ENCODE measurements at regions not wholly inside any gene's neighbourhood (a gene's known extent, or its start where the extent isn't known, plus 50 kb on each side); places are given as distances from the start of the nearest gene placed in this dataset.

GRCh38 chr12:76266797-76267196 is 81.4 kb downstream of the BBS10 start:
- H3K27ac Mint-ChIP-seq = no peak overlapping the region
- peaks cover 0 to 2% of the 10 kb centered on the region in 2 donors for H3K9me3 Mint-ChIP-seq
- peaks cover 12 to 20% of the 10 kb centered on the region in 2 donors for H3K27me3 Mint-ChIP-seq
- no peaks in the 10 kb centered on the region for H3K4me1 Mint-ChIP-seq
- ATAC-seq (replicated peaks) (no peak), DNase-seq (no peak)
- H3K36me3 Mint-ChIP-seq = no peaks in the 10 kb centered on the region
- H3K4me3 Mint-ChIP-seq = no peak overlapping the region

GRCh38 chr12:76265424-76266180 is 82.6 kb downstream of the BBS10 start:
- Mint-ChIP-seq H3K27ac (no peak overlapping the region), H3K36me3 (no peaks in the 10 kb centered on the region), H3K4me1 (no peaks in the 10 kb centered on the region), H3K27me3 (peaks cover 17 to 20% of the 10 kb centered on the region in 2 donors), H3K4me3 (no peak overlapping the region), H3K9me3 (peaks cover 0 to 5% of the 10 kb centered on the region in 2 donors)
- no peak for DNase-seq
- ATAC-seq (replicated peaks) = no peak

GRCh38 chr12:76264611-76265012 is 83.6 kb downstream of the BBS10 start:
- no peaks in the 10 kb centered on the region for H3K36me3 Mint-ChIP-seq
- H3K27ac Mint-ChIP-seq = no peak overlapping the region
- DNase-seq = no peak
- H3K9me3 Mint-ChIP-seq = peaks cover 0 to 5% of the 10 kb centered on the region in 2 donors
- peaks cover 17 to 20% of the 10 kb centered on the region in 2 donors for H3K27me3 Mint-ChIP-seq
- no peak overlapping the region for H3K4me3 Mint-ChIP-seq
- H3K4me1 Mint-ChIP-seq = no peaks in the 10 kb centered on the region
- no peak for ATAC-seq (replicated peaks)

- peaks cover 0 to 5% of the 10 kb centered on the region in 2 donors for H3K9me3 Mint-ChIP-seq
- no peak overlapping the region for H3K4me3 Mint-ChIP-seq
- peaks cover 15 to 17% of the 10 kb centered on the region in 2 donors for H3K27me3 Mint-ChIP-seq
- DNase-seq (no peak), ATAC-seq (replicated peaks) (no peak)
- no peaks in the 10 kb centered on the region for H3K4me1 Mint-ChIP-seq
- no peaks in the 10 kb centered on the region for H3K36me3 Mint-ChIP-seq
- no peak overlapping the region for H3K27ac Mint-ChIP-seq
Measured at GRCh38 chr12:76263696-76264095, 84.5 kb downstream of the BBS10 start.

GRCh38 chr12:76260390-76260748 is 87.8 kb downstream of the BBS10 start:
- Mint-ChIP-seq H3K27ac (no peak overlapping the region), H3K4me1 (no peaks in the 10 kb centered on the region), H3K27me3 (peaks cover 11 to 12% of the 10 kb centered on the region in 2 donors), H3K9me3 (peaks cover 0 to 5% of the 10 kb centered on the region in 2 donors), H3K36me3 (no peaks in the 10 kb centered on the region), H3K4me3 (no peak overlapping the region)
- no peak for DNase-seq
- ATAC-seq (replicated peaks) = no peak

- Mint-ChIP-seq H3K27ac (no peak overlapping the region), H3K36me3 (no peaks in the 10 kb centered on the region), H3K9me3 (peaks cover 0 to 5% of the 10 kb centered on the region in 2 donors), H3K4me3 (no peak overlapping the region), H3K4me1 (no peaks in the 10 kb centered on the region), H3K27me3 (peaks cover 12 to 13% of the 10 kb centered on the region in 2 donors)
- DNase-seq = no peak
- no peak for ATAC-seq (replicated peaks)
Measured at GRCh38 chr12:76259660-76260389, 88.4 kb downstream of the BBS10 start.

GRCh38 chr12:76259106-76259505 is 89.1 kb downstream of the BBS10 start:
- Mint-ChIP-seq H3K27me3 (peaks cover 10 to 12% of the 10 kb centered on the region in 2 donors), H3K9me3 (peaks cover 0 to 5% of the 10 kb centered on the region in 2 donors), H3K36me3 (no peaks in the 10 kb centered on the region), H3K27ac (no peak overlapping the region), H3K4me1 (no peaks in the 10 kb centered on the region), H3K4me3 (no peak overlapping the region)
- no peak for ATAC-seq (replicated peaks)
- no peak for DNase-seq

- DNase-seq (no peak), ATAC-seq (replicated peaks) (no peak)
- Mint-ChIP-seq H3K27me3 (peaks cover 3 to 6% of the 10 kb centered on the region in 2 donors), H3K9me3 (peaks cover 0 to 5% of the 10 kb centered on the region in 2 donors), H3K36me3 (no peaks in the 10 kb centered on the region), H3K4me3 (no peak overlapping the region), H3K4me1 (no peaks in the 10 kb centered on the region), H3K27ac (no peak overlapping the region)
Measured at GRCh38 chr12:76256904-76257303, 91.3 kb downstream of the BBS10 start.

- H3K9me3 Mint-ChIP-seq = no peaks in the 10 kb centered on the region
- DNase-seq (no peak), ATAC-seq (replicated peaks) (no peak)
- peaks cover under 1 to 3% of the 10 kb centered on the region in 2 donors for H3K27me3 Mint-ChIP-seq
- H3K4me3 Mint-ChIP-seq = no peak overlapping the region
- H3K4me1 Mint-ChIP-seq = no peaks in the 10 kb centered on the region
- no peaks in the 10 kb centered on the region for H3K36me3 Mint-ChIP-seq
- H3K27ac Mint-ChIP-seq = no peak overlapping the region
Measured at GRCh38 chr12:76256321-76256720, 91.9 kb downstream of the BBS10 start.

GRCh38 chr12:76255692-76256091 is 92.5 kb downstream of the BBS10 start:
- no peak overlapping the region for H3K27ac Mint-ChIP-seq
- DNase-seq (no peak), ATAC-seq (replicated peaks) (no peak)
- no peak overlapping the region for H3K4me3 Mint-ChIP-seq
- peaks cover 0 to 3% of the 10 kb centered on the region in 2 donors for H3K27me3 Mint-ChIP-seq
- H3K9me3 Mint-ChIP-seq = no peaks in the 10 kb centered on the region
- no peaks in the 10 kb centered on the region for H3K4me1 Mint-ChIP-seq
- no peaks in the 10 kb centered on the region for H3K36me3 Mint-ChIP-seq

GRCh38 chr12:76255281-76255680 is 92.9 kb downstream of the BBS10 start:
- DNase-seq (no peak), ATAC-seq (replicated peaks) (no peak)
- H3K27ac Mint-ChIP-seq = no peak overlapping the region
- H3K27me3 Mint-ChIP-seq = peaks cover 0 to 7% of the 10 kb centered on the region in 2 donors
- H3K36me3 Mint-ChIP-seq = no peaks in the 10 kb centered on the region
- H3K9me3 Mint-ChIP-seq = no peaks in the 10 kb centered on the region
- no peaks in the 10 kb centered on the region for H3K4me1 Mint-ChIP-seq
- H3K4me3 Mint-ChIP-seq = no peak overlapping the region

GRCh38 chr12:76252031-76252430 is 96.2 kb downstream of the BBS10 start:
- Mint-ChIP-seq H3K9me3 (no peaks in the 10 kb centered on the region), H3K4me1 (no peaks in the 10 kb centered on the region), H3K27ac (no peak overlapping the region), H3K27me3 (peaks cover 0 to 14% of the 10 kb centered on the region in 2 donors), H3K36me3 (no peaks in the 10 kb centered on the region), H3K4me3 (no peak overlapping the region)
- ATAC-seq (replicated peaks) = no peak
- DNase-seq = no peak

GRCh38 chr12:76250256-76250655 is 98.0 kb downstream of the BBS10 start:
- ATAC-seq (replicated peaks) (no peak), DNase-seq (no peak)
- H3K27me3 Mint-ChIP-seq = peaks cover 8 to 13% of the 10 kb centered on the region in 2 donors
- H3K27ac Mint-ChIP-seq = no peak overlapping the region
- no peak overlapping the region for H3K4me3 Mint-ChIP-seq
- H3K9me3 Mint-ChIP-seq = no peaks in the 10 kb centered on the region
- H3K36me3 Mint-ChIP-seq = no peaks in the 10 kb centered on the region
- H3K4me1 Mint-ChIP-seq = no peaks in the 10 kb centered on the region

- Mint-ChIP-seq H3K36me3 (no peaks in the 10 kb centered on the region), H3K9me3 (no peaks in the 10 kb centered on the region), H3K27ac (no peak overlapping the region), H3K4me1 (no peaks in the 10 kb centered on the region), H3K27me3 (peaks cover 8 to 11% of the 10 kb centered on the region in 2 donors), H3K4me3 (no peak overlapping the region)
- no peak for DNase-seq
- ATAC-seq (replicated peaks) = no peak
Measured at GRCh38 chr12:76249501-76249900, 98.7 kb downstream of the BBS10 start.

GRCh38 chr12:76247992-76248391 is 100.2 kb downstream of the BBS10 start:
- Mint-ChIP-seq H3K4me1 (no peaks in the 10 kb centered on the region), H3K27ac (no peak overlapping the region), H3K27me3 (peaks cover 11 to 15% of the 10 kb centered on the region in 2 donors), H3K36me3 (no peaks in the 10 kb centered on the region), H3K9me3 (no peaks in the 10 kb centered on the region), H3K4me3 (no peak overlapping the region)
- no peak for DNase-seq
- no peak for ATAC-seq (replicated peaks)

All from stimulated activated naive B cell treated with anti-CD40 and anti-IgM and Interleukin-4, amounts not matched to agents 10 μg/mL and 1 μg/mL and 100 μg/mL, for 72 hours (primary cell).